SHP77 (cell line): ENCODE measurements at regions not wholly inside any gene's neighbourhood (a gene's known extent, or its start where the extent isn't known, plus 50 kb on each side); places are given as distances from the start of the nearest gene placed in this dataset.
A peak's percentile ranks its signal among the peaks of the same experiment; 100 is the strongest.
"Not testable (repeated sequence)": the region's sequence is repeated elsewhere in the genome, so short reads cannot be mapped to it uniquely, and the experiment has no call there.

Source experiments
- DNase-seq, 2 experiments: peaks; one replicate each; lab custom pipeline; 2025; lab: John Stamatoyannopoulos, UW

GRCh38 chr18:76721207-76721996, 101.0 kb upstream of the ZNF236 start:
- no peak for DNase-seq

- no peak for DNase-seq
Measured at GRCh38 chr18:76720683-76721082, 101.7 kb upstream of the ZNF236 start.

GRCh38 chr18:76715012-76715610, 107.2 kb upstream of the ZNF236 start:
- no peak for DNase-seq

GRCh38 chr18:76713432-76713831, 108.9 kb upstream of the ZNF236 start:
- DNase-seq = no peak

- no peak for DNase-seq
Measured at GRCh38 chr18:76712511-76713140, 109.7 kb upstream of the ZNF236 start.

- no peak for DNase-seq
Measured at GRCh38 chr18:76710646-76711520, 111.5 kb upstream of the ZNF236 start.

GRCh38 chr18:76709659-76710645, 112.4 kb upstream of the ZNF236 start:
- DNase-seq = peak; percentile 65 to 74

- no peak for DNase-seq
Measured at GRCh38 chr18:76708722-76709353, 113.5 kb upstream of the ZNF236 start.

GRCh38 chr18:76708071-76708721, 114.2 kb upstream of the ZNF236 start:
- no peak for DNase-seq

- no peak for DNase-seq
Measured at GRCh38 chr18:76707534-76707933, 114.8 kb upstream of the ZNF236 start.

- DNase-seq = not testable (repeated sequence)
Measured at GRCh38 chr18:76704589-76704988, 117.8 kb upstream of the ZNF236 start.

- DNase-seq = no peak
Measured at GRCh38 chr18:76699923-76700322, 122.4 kb upstream of the ZNF236 start.

- no peak for DNase-seq
Measured at GRCh38 chr18:76697441-76697901, 124.9 kb upstream of the ZNF236 start.

- DNase-seq = no peak
Measured at GRCh38 chr18:76691800-76692199, 130.6 kb upstream of the ZNF236 start.

- DNase-seq = peak; percentile 12 to 35
Measured at GRCh38 chr18:76689646-76690264, 132.6 kb upstream of the ZNF236 start.

GRCh38 chr18:76688724-76689472, 133.5 kb upstream of the ZNF236 start:
- no peak for DNase-seq

- peak; percentile 56 to 65 for DNase-seq
Measured at GRCh38 chr18:76687304-76687962, 134.9 kb upstream of the ZNF236 start.

- DNase-seq = peak; percentile 63 to 80
Measured at GRCh38 chr18:76686737-76687231, 135.6 kb upstream of the ZNF236 start.
